ENCODE measurements at regions not wholly inside any gene's neighbourhood (a gene's known extent, or its start where the extent isn't known, plus 50 kb on each side); places are given as distances from the start of the nearest gene placed in this dataset.

DNA sequence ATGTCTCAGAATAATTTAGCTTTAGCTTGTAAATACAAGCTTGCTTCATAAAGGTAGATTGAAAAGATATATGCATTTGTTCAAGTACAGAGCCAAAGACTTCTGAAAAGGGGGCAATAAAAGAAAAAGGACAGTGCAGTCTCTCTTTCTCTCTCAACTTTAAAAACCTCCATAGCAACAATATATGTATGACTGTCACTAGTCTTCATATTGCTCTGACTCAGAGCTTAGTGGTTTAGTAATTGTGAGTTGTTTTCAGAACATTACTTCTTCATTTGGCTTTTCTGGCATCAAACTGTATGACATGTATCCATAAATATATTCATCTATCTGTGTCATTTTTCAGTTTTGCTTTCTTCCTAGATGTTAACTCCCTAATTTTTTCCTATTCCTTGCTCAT, 194.6 kb upstream of the KIF2A start:
- Histone ChIP-seq H3K9me3 (ENCODE audit: control insufficient read depth, low read length) (no peaks in the 10 kb centered on the region), H3K4me1 (ENCODE audit: control insufficient read depth, insufficient read depth, low read length) (no peaks in the 10 kb centered on the region), H3K36me3 (ENCODE audit: control insufficient read depth, insufficient read depth, low read length) (no peaks in the 10 kb centered on the region), H3K4me3 (ENCODE audit: low read length) (no peak overlapping the region), H3K27me3 (ENCODE audit: control insufficient read depth, insufficient read depth, low read length, poor library complexity, severe bottlenecking) (no peaks in the 10 kb centered on the region), H3K9ac (ENCODE audit: extremely low read depth, low read length, poor library complexity, severe bottlenecking) (no peak overlapping the region), H3K27ac (ENCODE audit: low read depth, low read length) (no peak overlapping the region)
- Mint-ChIP-seq H3K4me1 (no peaks in the 10 kb centered on the region), H3K36me3 (ENCODE audit: low read depth) (no peaks in the 10 kb centered on the region), H3K27ac (no peak overlapping the region), H3K9me3 (no peaks in the 10 kb centered on the region), H3K27me3 (ENCODE audit: insufficient read depth) (no peaks in the 10 kb centered on the region), H3K4me3 (no peak overlapping the region)
- TF ChIP-seq, protein P1, sequence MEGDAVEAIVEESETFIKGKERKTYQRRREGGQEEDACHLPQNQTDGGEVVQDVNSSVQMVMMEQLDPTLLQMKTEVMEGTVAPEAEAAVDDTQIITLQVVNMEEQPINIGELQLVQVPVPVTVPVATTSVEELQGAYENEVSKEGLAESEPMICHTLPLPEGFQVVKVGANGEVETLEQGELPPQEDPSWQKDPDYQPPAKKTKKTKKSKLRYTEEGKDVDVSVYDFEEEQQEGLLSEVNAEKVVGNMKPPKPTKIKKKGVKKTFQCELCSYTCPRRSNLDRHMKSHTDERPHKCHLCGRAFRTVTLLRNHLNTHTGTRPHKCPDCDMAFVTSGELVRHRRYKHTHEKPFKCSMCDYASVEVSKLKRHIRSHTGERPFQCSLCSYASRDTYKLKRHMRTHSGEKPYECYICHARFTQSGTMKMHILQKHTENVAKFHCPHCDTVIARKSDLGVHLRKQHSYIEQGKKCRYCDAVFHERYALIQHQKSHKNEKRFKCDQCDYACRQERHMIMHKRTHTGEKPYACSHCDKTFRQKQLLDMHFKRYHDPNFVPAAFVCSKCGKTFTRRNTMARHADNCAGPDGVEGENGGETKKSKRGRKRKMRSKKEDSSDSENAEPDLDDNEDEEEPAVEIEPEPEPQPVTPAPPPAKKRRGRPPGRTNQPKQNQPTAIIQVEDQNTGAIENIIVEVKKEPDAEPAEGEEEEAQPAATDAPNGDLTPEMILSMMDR (conservative IDR thresholded peaks at IDR 0.05): no peak
- no peak for DNase-seq

DNA sequence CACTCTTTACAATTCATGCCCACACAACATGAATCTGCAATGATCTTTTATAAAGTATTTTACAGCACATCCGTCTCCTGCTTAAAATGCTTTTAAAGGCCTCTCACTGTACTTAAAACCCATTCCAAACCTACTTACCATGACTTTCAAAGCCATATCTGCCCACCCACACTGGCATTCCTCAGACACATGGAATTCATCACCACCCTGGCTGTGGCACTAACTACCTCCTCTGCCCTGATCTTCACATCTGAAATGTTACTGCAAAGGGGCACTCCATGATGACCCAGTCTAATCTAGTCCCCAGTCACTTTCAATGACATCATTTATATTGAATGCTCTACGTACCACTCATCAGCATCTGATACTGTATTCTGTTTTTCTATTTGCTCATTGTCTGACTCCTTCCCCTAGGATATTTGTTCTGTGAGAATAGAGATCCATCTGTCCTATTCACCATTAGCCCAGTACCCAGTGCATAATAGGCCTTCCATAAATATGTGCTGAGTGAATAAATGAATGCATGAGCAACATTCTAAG, 193.2 kb upstream of the KIF2A start:
- Mint-ChIP-seq H3K4me1 (no peaks in the 10 kb centered on the region), H3K27me3 (ENCODE audit: insufficient read depth) (no peaks in the 10 kb centered on the region), H3K36me3 (ENCODE audit: low read depth) (no peaks in the 10 kb centered on the region), H3K27ac (no peak overlapping the region), H3K9me3 (no peaks in the 10 kb centered on the region), H3K4me3 (no peak overlapping the region)
- no peaks in the 10 kb centered on the region for H3K9me3 ChIP-seq (ENCODE audit: control insufficient read depth, low read length)
- TF ChIP-seq, protein P1 (conservative IDR thresholded peaks at IDR 0.05): no peak
- 90 to 94% methylated on average over 2 of the region's 2 CpGs for WGBS, 2 experiments (ENCODE audit: insufficient coverage in 1 of 2, insufficient read length in 1 of 2)
- H3K4me1 ChIP-seq (ENCODE audit: control insufficient read depth, insufficient read depth, low read length): no peaks in the 10 kb centered on the region
- H3K4me3 ChIP-seq (ENCODE audit: low read length): no peak overlapping the region
- DNase-seq: no peak
- H3K36me3 ChIP-seq (ENCODE audit: control insufficient read depth, insufficient read depth, low read length): no peaks in the 10 kb centered on the region
- no peaks in the 10 kb centered on the region for H3K27me3 ChIP-seq (ENCODE audit: control insufficient read depth, insufficient read depth, low read length, poor library complexity, severe bottlenecking)
- H3K9ac ChIP-seq (ENCODE audit: extremely low read depth, low read length, poor library complexity, severe bottlenecking): no peak overlapping the region
- H3K27ac ChIP-seq (ENCODE audit: low read depth, low read length): no peak overlapping the region

DNA sequence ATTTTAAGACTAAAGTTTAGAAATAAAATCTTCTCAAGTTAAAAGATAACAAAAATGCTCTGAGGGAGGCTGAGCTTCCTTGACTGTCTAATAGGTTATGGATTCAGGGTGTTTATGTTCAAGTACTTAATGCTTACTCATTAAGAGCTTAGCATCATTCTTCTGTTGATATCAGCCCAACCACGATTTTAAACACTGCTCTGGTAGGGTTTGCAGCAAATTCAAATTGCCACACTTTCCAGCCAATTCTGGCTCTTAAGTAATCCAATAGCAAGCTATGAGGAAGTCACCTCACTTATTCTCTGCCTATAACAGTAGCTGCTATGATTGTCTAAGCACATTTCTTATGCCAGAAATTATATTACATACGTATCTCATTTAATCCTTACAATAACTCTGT, 191.0 kb upstream of the KIF2A start:
- Mint-ChIP-seq H3K9me3 (no peaks in the 10 kb centered on the region), H3K4me1 (no peaks in the 10 kb centered on the region), H3K27ac (no peak overlapping the region), H3K4me3 (no peak overlapping the region), H3K36me3 (ENCODE audit: low read depth) (no peaks in the 10 kb centered on the region), H3K27me3 (ENCODE audit: insufficient read depth) (no peaks in the 10 kb centered on the region)
- TF ChIP-seq, protein P1 (conservative IDR thresholded peaks at IDR 0.05): no peak
- DNase-seq: no peak
- Histone ChIP-seq H3K27ac (ENCODE audit: low read depth, low read length) (no peak overlapping the region), H3K9ac (ENCODE audit: extremely low read depth, low read length, poor library complexity, severe bottlenecking) (no peak overlapping the region), H3K9me3 (ENCODE audit: control insufficient read depth, low read length) (no peaks in the 10 kb centered on the region), H3K4me3 (ENCODE audit: low read length) (no peak overlapping the region), H3K4me1 (ENCODE audit: control insufficient read depth, insufficient read depth, low read length) (no peaks in the 10 kb centered on the region), H3K36me3 (ENCODE audit: control insufficient read depth, insufficient read depth, low read length) (no peaks in the 10 kb centered on the region), H3K27me3 (ENCODE audit: control insufficient read depth, insufficient read depth, low read length, poor library complexity, severe bottlenecking) (no peaks in the 10 kb centered on the region)
- WGBS, 2 experiments (ENCODE audit: insufficient coverage in 1 of 2, insufficient read length in 1 of 2): 91 to 92% methylated on average over 1 to 2 of the region's 2 CpGs
